ENCODE measurements at regions not wholly inside any gene's neighbourhood (a gene's known extent, or its start where the extent isn't known, plus 50 kb on each side); places are given as distances from the start of the nearest gene placed in this dataset.

GRCh38 chr14:87055007-87055406 lies 938.0 kb downstream of the GALC start:
- Histone ChIP-seq H3K36me3 (no peaks in the 10 kb centered on the region), H3K27me3 (no peaks in the 10 kb centered on the region), H3K4me3 (no peak overlapping the region), H3K4me1 (no peaks in the 10 kb centered on the region), H3K9me3 (no peaks in the 10 kb centered on the region), H3K27ac (no peak overlapping the region)
- no peak for DNase-seq (ENCODE audit: low spot score in 2 of 2)
- WGBS, 2 donors, result 65% methylated on average over 2 of the region's 2 CpGs
- TF ChIP-seq POLR2A (IDR thresholded peaks at IDR 0.05), result no peak
- no peak for TF ChIP-seq EP300 (IDR thresholded peaks at IDR 0.05)
- TF ChIP-seq, protein P1, sequence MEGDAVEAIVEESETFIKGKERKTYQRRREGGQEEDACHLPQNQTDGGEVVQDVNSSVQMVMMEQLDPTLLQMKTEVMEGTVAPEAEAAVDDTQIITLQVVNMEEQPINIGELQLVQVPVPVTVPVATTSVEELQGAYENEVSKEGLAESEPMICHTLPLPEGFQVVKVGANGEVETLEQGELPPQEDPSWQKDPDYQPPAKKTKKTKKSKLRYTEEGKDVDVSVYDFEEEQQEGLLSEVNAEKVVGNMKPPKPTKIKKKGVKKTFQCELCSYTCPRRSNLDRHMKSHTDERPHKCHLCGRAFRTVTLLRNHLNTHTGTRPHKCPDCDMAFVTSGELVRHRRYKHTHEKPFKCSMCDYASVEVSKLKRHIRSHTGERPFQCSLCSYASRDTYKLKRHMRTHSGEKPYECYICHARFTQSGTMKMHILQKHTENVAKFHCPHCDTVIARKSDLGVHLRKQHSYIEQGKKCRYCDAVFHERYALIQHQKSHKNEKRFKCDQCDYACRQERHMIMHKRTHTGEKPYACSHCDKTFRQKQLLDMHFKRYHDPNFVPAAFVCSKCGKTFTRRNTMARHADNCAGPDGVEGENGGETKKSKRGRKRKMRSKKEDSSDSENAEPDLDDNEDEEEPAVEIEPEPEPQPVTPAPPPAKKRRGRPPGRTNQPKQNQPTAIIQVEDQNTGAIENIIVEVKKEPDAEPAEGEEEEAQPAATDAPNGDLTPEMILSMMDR (IDR thresholded peaks at IDR 0.05), result no peak

DNA sequence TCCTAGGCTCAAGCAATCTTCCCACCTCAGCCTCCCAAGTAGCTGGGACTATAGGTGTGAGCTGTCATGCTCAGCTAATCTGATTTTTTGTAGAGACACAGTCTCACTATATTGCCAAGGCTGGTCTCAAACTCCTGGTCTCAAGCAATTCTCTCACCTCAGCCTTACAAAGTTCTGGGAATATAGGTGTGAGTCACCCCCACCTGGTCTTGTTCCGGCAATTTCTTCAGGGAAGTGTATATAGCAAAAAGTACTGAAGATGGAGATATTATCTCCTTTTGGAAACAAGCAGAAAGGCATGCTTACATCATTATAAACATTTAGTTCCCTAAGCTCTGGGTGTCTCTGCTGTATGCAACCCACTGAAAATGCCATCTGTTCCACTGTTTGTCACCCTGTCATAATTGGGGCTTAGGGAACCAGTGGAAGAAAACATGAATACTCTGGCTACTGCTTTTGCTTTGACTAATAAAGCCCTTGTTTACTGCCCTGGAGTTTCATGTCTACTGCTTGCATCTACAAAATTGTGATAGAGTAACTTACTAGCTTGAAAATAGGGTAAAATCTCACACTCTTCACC lies 940.2 kb downstream of the GALC start:
- TF ChIP-seq POLR2A (IDR thresholded peaks at IDR 0.05) (no peak), EP300 (IDR thresholded peaks at IDR 0.05) (no peak)
- TF ChIP-seq, protein P1 (IDR thresholded peaks at IDR 0.05), result no peak
- Histone ChIP-seq H3K27ac (no peak overlapping the region), H3K9me3 (no peaks in the 10 kb centered on the region), H3K27me3 (no peaks in the 10 kb centered on the region), H3K4me3 (no peak overlapping the region), H3K36me3 (no peaks in the 10 kb centered on the region), H3K4me1 (no peaks in the 10 kb centered on the region)
- 92 to 95% methylated on average over 1 of the region's 1 CpG for WGBS, 2 donors
- no peak for DNase-seq (ENCODE audit: low spot score in 2 of 2)

GRCh38 chr14:87050421-87050820 lies 942.6 kb downstream of the GALC start:
- Histone ChIP-seq H3K27me3 (no peaks in the 10 kb centered on the region), H3K4me1 (peaks cover 0 to 8% (median 0%) of the 10 kb centered on the region in 4 donors), H3K4me3 (no peak overlapping the region), H3K36me3 (no peaks in the 10 kb centered on the region), H3K9me3 (no peaks in the 10 kb centered on the region), H3K27ac (no peak overlapping the region)
- DNase-seq (ENCODE audit: low spot score in 2 of 2), result no peak
- 44 to 53% methylated on average over 1 of the region's 1 CpG for WGBS, 2 donors
- TF ChIP-seq POLR2A (IDR thresholded peaks at IDR 0.05), result no peak
- TF ChIP-seq, protein P1 (IDR thresholded peaks at IDR 0.05), result no peak

DNA sequence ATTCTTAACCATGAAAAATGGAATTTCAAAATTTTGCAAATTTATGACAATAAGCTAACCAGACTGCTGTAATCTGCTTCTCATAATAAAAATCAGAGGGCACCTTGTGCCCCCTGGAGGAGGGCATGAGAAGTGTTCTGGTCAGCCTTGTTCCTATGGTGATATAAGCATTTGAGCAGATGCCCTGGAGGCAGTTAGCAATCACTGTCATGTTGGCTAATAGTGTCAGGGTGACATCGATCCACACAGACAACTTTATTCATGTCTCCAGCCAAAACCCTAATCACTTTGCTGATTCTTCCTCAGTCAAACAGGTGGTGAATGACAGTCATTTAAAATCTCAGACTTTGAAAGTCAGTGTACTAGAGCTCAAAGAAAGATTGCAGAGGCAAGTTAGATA lies 943.0 kb downstream of the GALC start:
- Histone ChIP-seq H3K9me3 (no peaks in the 10 kb centered on the region), H3K4me3 (no peak overlapping the region), H3K4me1 (peaks cover 0 to 12% (median 0%) of the 10 kb centered on the region in 4 donors), H3K27me3 (no peaks in the 10 kb centered on the region), H3K36me3 (no peaks in the 10 kb centered on the region), H3K27ac (no peak overlapping the region)
- TF ChIP-seq POLR2A (IDR thresholded peaks at IDR 0.05), result no peak
- no peak for TF ChIP-seq EP300 (IDR thresholded peaks at IDR 0.05)
- TF ChIP-seq, protein P1 (IDR thresholded peaks at IDR 0.05), result no peak
- WGBS, 2 donors, result 35 to 36% methylated on average over 1 of the region's 1 CpG
- no peak for DNase-seq (ENCODE audit: low spot score in 2 of 2)

DNA sequence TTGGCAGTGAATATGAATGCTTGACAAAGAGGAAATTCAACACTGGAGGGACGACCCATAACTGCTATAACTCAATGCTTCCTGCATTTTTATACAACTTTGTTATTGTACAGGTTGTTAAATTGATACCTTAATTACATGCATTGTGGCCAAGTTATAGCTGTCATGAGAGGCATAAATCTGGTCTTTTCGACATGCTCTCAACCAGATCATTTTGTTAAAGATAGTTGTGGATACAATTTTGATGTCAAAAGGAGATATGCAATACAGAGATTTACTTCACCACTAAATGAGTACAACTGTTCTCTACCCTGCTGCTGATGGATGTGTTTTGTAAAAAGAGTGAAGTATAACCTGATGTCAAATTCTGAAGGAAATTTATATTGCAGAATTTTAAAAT lies 946.0 kb downstream of the GALC start:
- no peak overlapping the region for H3K4me3 ChIP-seq
- no peak for DNase-seq (ENCODE audit: low spot score in 2 of 2)
- H3K36me3 ChIP-seq, result no peaks in the 10 kb centered on the region
- no peaks in the 10 kb centered on the region for H3K9me3 ChIP-seq
- 62 to 66% methylated on average over 2 of the region's 2 CpGs for WGBS, 2 donors
- no peak overlapping the region for H3K27ac ChIP-seq
- peaks cover 0 to 18% (median 0%) of the 10 kb centered on the region in 4 donors for H3K4me1 ChIP-seq
- no peaks in the 10 kb centered on the region for H3K27me3 ChIP-seq
- no peak for TF ChIP-seq EP300 (IDR thresholded peaks at IDR 0.05)
- TF ChIP-seq, protein P1 (IDR thresholded peaks at IDR 0.05), result no peak
- no peak for TF ChIP-seq POLR2A (IDR thresholded peaks at IDR 0.05)
